ENCODE measurements at regions not wholly inside any gene's neighbourhood (a gene's known extent, or its start where the extent isn't known, plus 50 kb on each side); places are given as distances from the start of the nearest gene placed in this dataset.

- no peak for DNase-seq (ENCODE audit: low read depth in 1 of 2, low spot score in 1 of 2)
- in situ Hi-C loops (cut with HindIII; ENCODE audit: low pct_unique_long_range_greater_than_20kb, low sequenced_read_pairs), result no loop called here
- no peak for TF ChIP-seq JUND (IDR thresholded peaks at IDR 0.05; ENCODE audit: low read depth)
These were observed 94.3 kb downstream of the NHLRC3 start for GRCh38 chr13:39132286-39133230.

GRCh38 chr13:39133781-39134180, 95.5 kb downstream of the NHLRC3 start:
- in situ Hi-C loops (cut with HindIII; ENCODE audit: low pct_unique_long_range_greater_than_20kb, low sequenced_read_pairs), result no loop called here
- no peak for DNase-seq (ENCODE audit: low read depth in 1 of 2, low spot score in 1 of 2)
- TF ChIP-seq JUND (IDR thresholded peaks at IDR 0.05; ENCODE audit: low read depth), result no peak

- TF ChIP-seq JUND (IDR thresholded peaks at IDR 0.05; ENCODE audit: low read depth), result no peak
- no peak for DNase-seq (ENCODE audit: low read depth in 1 of 2, low spot score in 1 of 2)
- in situ Hi-C loops (cut with HindIII; ENCODE audit: low pct_unique_long_range_greater_than_20kb, low sequenced_read_pairs), result no loop called here
These were observed 96.3 kb downstream of the NHLRC3 start for GRCh38 chr13:39134574-39134973.

GRCh38 chr13:39144391-39144790, 106.1 kb downstream of the NHLRC3 start:
- DNase-seq (ENCODE audit: low read depth in 1 of 2, low spot score in 1 of 2), result no peak
- no peak for TF ChIP-seq JUND (IDR thresholded peaks at IDR 0.05; ENCODE audit: low read depth)
- in situ Hi-C loops (cut with HindIII; ENCODE audit: low pct_unique_long_range_greater_than_20kb, low sequenced_read_pairs), result no loop called here

- in situ Hi-C loops (cut with HindIII; ENCODE audit: low pct_unique_long_range_greater_than_20kb, low sequenced_read_pairs), result no loop called here
- no peak for TF ChIP-seq JUND (IDR thresholded peaks at IDR 0.05; ENCODE audit: low read depth)
- DNase-seq (ENCODE audit: low read depth in 1 of 2, low spot score in 1 of 2), result peak; percentile 50 to 69
These were observed 106.8 kb downstream of the NHLRC3 start for GRCh38 chr13:39144941-39145533.

GRCh38 chr13:39148513-39148961, 110.3 kb downstream of the NHLRC3 start:
- in situ Hi-C loops (cut with HindIII; ENCODE audit: low pct_unique_long_range_greater_than_20kb, low sequenced_read_pairs), result no loop called here
- no peak for DNase-seq (ENCODE audit: low read depth in 1 of 2, low spot score in 1 of 2)
- no peak for TF ChIP-seq JUND (IDR thresholded peaks at IDR 0.05; ENCODE audit: low read depth)

GRCh38 chr13:39149896-39150295, 111.6 kb downstream of the NHLRC3 start:
- in situ Hi-C loops (cut with HindIII; ENCODE audit: low pct_unique_long_range_greater_than_20kb, low sequenced_read_pairs), result no loop called here
- no peak for DNase-seq (ENCODE audit: low read depth in 1 of 2, low spot score in 1 of 2)
- TF ChIP-seq JUND (IDR thresholded peaks at IDR 0.05; ENCODE audit: low read depth), result no peak

- no peak for TF ChIP-seq JUND (IDR thresholded peaks at IDR 0.05; ENCODE audit: low read depth)
- in situ Hi-C loops (cut with HindIII; ENCODE audit: low pct_unique_long_range_greater_than_20kb, low sequenced_read_pairs), result no loop called here
- DNase-seq (ENCODE audit: low read depth in 1 of 2, low spot score in 1 of 2), result no peak
These were observed 115.8 kb downstream of the NHLRC3 start for GRCh38 chr13:39154041-39154440.

- no peak for DNase-seq (ENCODE audit: low read depth in 1 of 2, low spot score in 1 of 2)
- in situ Hi-C loops (cut with HindIII; ENCODE audit: low pct_unique_long_range_greater_than_20kb, low sequenced_read_pairs), result no loop called here
- TF ChIP-seq JUND (IDR thresholded peaks at IDR 0.05; ENCODE audit: low read depth), result no peak
These were observed 121.1 kb downstream of the NHLRC3 start for GRCh38 chr13:39159393-39159792.

- DNase-seq (ENCODE audit: low read depth in 1 of 2, low spot score in 1 of 2), result no peak
- in situ Hi-C loops (cut with HindIII; ENCODE audit: low pct_unique_long_range_greater_than_20kb, low sequenced_read_pairs), result no loop called here
- no peak for TF ChIP-seq JUND (IDR thresholded peaks at IDR 0.05; ENCODE audit: low read depth)
These were observed 121.7 kb downstream of the NHLRC3 start for GRCh38 chr13:39159846-39160370.

- no peak for TF ChIP-seq JUND (IDR thresholded peaks at IDR 0.05; ENCODE audit: low read depth)
- in situ Hi-C loops (cut with HindIII; ENCODE audit: low pct_unique_long_range_greater_than_20kb, low sequenced_read_pairs), result no loop called here
- no peak for DNase-seq (ENCODE audit: low read depth in 1 of 2, low spot score in 1 of 2)
These were observed 128.8 kb downstream of the NHLRC3 start for GRCh38 chr13:39167018-39167417.

GRCh38 chr13:39170711-39171110, 132.5 kb downstream of the NHLRC3 start:
- in situ Hi-C loops (cut with HindIII; ENCODE audit: low pct_unique_long_range_greater_than_20kb, low sequenced_read_pairs), result no loop called here
- DNase-seq (ENCODE audit: low read depth in 1 of 2, low spot score in 1 of 2), result no peak
- no peak for TF ChIP-seq JUND (IDR thresholded peaks at IDR 0.05; ENCODE audit: low read depth)

GRCh38 chr13:39185326-39185725, 147.1 kb downstream of the NHLRC3 start:
- in situ Hi-C loops (cut with HindIII; ENCODE audit: low pct_unique_long_range_greater_than_20kb, low sequenced_read_pairs), result no loop called here
- no peak for DNase-seq (ENCODE audit: low read depth in 1 of 2, low spot score in 1 of 2)
- TF ChIP-seq JUND (IDR thresholded peaks at IDR 0.05; ENCODE audit: low read depth), result no peak

All from T47D (cell line).